ENCODE measurements at regions not wholly inside any gene's neighbourhood (a gene's known extent, or its start where the extent isn't known, plus 50 kb on each side); places are given as distances from the start of the nearest gene placed in this dataset.
"Not testable (repeated sequence)": the region's sequence is repeated elsewhere in the genome, so short reads cannot be mapped to it uniquely, and the experiment has no call there.

DNA sequence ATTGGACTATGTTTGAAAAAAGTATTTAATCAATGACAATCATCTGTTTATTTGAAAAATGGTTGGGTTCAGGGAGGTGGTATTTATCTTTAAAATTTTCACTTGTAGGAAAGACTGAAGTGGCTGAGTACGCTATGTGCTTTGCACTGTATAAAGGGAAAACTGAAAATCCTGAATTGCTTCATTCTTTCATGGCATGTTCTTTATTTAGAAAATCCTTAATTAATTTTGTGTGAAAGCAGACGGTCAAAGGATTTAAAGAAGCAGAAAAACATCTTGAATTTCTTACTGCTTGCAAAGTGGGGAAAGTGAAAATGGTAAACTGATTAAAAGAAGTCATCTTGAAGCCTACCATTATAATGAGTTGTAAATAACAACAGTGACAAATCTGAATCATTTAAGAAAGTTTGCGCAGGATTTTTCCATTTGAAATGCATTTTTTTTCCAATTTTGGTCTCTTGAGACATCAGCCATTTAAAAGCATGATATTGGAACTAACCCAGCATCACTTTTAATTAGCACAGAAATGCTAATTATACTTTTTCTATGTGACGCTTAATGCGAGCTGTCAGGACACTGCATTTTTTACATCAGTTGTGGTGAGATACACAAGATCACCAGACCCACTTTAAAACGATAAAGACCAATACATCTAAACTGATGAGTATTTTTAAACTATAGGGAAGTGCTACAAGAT, 169.0 kb downstream of the NEDD1 start:
- Histone ChIP-seq H3K9ac (no peak overlapping the region), H3K27ac (no peak overlapping the region)
- TF ChIP-seq Cebpa-rat (IDR thresholded peaks at IDR 0.05) = no peak

DNA sequence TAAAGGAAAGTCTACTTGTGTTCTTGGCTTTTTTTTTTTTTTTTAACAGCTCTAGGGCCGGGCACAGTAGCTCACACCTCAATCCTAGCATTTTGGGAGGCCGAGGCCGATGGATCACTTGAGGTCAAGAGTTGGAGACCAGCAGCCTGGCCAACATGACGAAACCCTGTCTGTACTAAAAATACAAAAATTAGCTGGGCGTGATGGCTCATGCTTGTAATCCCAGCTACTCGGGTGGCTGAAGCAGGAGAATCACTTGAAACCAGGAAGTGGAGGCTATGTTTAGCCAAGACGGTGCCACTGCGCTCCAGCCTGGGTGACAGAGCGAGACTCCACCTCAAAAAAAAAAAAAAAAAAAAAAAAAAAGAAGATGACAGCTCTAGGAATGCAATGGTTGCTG, 169.9 kb downstream of the NEDD1 start:
- not testable (repeated sequence) for H3K4me1 ChIP-seq; H3K4me2 ChIP-seq; H3K9me3 ChIP-seq (replicated peaks in 1 of 11); H3K36me3 ChIP-seq; H3K9ac ChIP-seq; H4K20me1 ChIP-seq; H3K4me3 ChIP-seq; H3K27ac ChIP-seq; H3K27me3 ChIP-seq

More for the DNA sequence above, 169.0 kb downstream of the NEDD1 start:
- Histone ChIP-seq H3K4me2 (no peak overlapping the region), H3K9me3 (replicated peaks in 1 of 11) (0 out of 22 replicates have a peak, but pooled peaks cover 0 to 5% (median 0%) of the 10 kb centered on the region in 11 experiments), H3K27me3 (no peaks in the 10 kb centered on the region), H3K4me1 (peaks cover 0 to 7% (median 0%) of the 10 kb centered on the region in 10 experiments; a peak in 2 of 20 replicates), H4K20me1 (no peaks in the 10 kb centered on the region), H3K4me3 (no peak overlapping the region), H3K36me3 (no peaks in the 10 kb centered on the region)

DNA sequence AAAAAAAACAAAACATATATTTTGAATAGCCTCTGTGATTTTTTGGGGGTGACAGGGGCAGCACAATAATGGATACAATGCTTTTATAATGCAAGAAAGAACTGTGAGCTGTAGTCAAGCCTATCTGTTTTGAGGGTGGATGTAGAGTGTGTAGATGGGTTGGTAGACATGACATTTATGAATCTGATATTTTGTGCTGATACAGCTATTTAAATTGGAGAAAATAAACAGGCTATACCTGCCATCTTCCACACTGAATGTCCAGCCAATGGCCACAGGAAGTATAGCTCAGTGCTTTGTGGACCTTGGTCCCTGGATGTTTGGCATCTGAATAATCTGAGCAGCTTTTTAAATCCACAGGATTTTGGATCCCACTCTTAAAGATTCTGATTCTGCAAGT, 175.0 kb downstream of the NEDD1 start:
- no peak for TF ChIP-seq Cebpa-rat (IDR thresholded peaks at IDR 0.05)
- Histone ChIP-seq H3K9ac (no peak overlapping the region), H3K4me3 (no peak overlapping the region), H3K36me3 (no peaks in the 10 kb centered on the region), H3K9me3 (replicated peaks in 1 of 11) (peaks cover 0 to 18% (median 8%) of the 10 kb centered on the region in 11 experiments; a peak in 11 of 22 replicates), H3K4me2 (no peak overlapping the region), H3K27ac (no peak overlapping the region), H3K4me1 (peaks cover 0 to 7% (median 0%) of the 10 kb centered on the region in 10 experiments; a peak in 1 of 20 replicates), H4K20me1 (no peaks in the 10 kb centered on the region), H3K27me3 (no peaks in the 10 kb centered on the region)

DNA sequence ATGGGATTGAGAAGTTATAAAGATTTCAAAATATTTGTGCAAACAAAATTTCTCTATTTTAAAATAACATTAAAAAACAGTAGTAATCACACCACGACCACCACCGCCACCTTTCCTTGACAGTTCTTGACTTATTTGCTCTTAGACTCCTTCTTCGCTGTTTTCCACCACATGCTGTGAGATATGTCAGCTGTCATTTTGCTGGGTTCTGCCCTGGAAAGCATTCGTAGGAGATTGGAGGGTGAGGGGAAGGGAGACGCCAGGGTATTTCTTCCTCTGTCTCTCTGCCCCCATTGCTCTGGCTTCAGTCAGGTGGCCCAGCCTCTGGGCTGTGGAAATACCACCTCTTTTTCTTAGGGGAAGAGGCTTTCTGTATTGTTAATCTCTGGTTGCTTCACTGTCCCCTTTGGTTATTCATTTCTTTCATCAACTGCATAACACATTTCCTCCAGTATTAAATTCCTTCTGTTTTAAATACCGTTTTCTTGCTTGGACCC, 186.2 kb downstream of the NEDD1 start:
- Histone ChIP-seq H3K36me3 (no peaks in the 10 kb centered on the region), H3K27me3 (no peaks in the 10 kb centered on the region), H3K4me2 (no peak overlapping the region), H3K9ac (no peak overlapping the region), H3K9me3 (replicated peaks in 1 of 11) (no peaks in the 10 kb centered on the region), H3K27ac (no peak overlapping the region), H3K4me3 (no peak overlapping the region), H4K20me1 (no peaks in the 10 kb centered on the region; a peak in 1 of 22 replicates), H3K4me1 (no peaks in the 10 kb centered on the region)
- no peak for TF ChIP-seq Cebpa-rat (IDR thresholded peaks at IDR 0.05)

DNA sequence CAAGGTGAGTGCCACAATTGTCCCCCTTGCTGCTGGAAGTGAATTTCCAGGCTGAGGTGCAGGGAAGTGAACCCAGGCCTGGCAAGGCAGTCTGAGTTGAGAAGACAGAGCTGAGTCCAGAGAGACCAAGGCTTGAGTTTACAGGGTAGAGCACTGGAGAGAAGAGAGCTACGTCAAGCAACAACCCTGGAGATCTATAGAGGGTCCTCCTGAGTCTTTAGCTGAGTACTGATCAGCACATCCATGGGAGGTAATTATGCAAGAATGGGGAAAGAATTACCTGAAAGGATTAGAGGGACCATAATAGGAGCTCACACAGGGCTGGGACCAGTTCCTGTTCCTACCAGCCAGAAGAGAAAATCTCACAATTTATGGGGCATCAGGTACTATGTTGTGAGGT, 190.7 kb downstream of the NEDD1 start:
- no peaks in the 10 kb centered on the region for H3K36me3 ChIP-seq
- no peaks in the 10 kb centered on the region; a peak in 1 of 22 replicates for H4K20me1 ChIP-seq
- H3K4me1 ChIP-seq = no peaks in the 10 kb centered on the region
- no peak for TF ChIP-seq Cebpa-rat (IDR thresholded peaks at IDR 0.05)
- no peaks in the 10 kb centered on the region for H3K27me3 ChIP-seq
- no peak overlapping the region for H3K9ac ChIP-seq
- H3K27ac ChIP-seq = no peak overlapping the region
- no peak overlapping the region for H3K4me2 ChIP-seq
- H3K9me3 ChIP-seq (replicated peaks in 1 of 11) = peaks cover 0 to 5% (median 0%) of the 10 kb centered on the region in 11 experiments; a peak in 6 of 22 replicates
- no peak overlapping the region for H3K4me3 ChIP-seq

DNA sequence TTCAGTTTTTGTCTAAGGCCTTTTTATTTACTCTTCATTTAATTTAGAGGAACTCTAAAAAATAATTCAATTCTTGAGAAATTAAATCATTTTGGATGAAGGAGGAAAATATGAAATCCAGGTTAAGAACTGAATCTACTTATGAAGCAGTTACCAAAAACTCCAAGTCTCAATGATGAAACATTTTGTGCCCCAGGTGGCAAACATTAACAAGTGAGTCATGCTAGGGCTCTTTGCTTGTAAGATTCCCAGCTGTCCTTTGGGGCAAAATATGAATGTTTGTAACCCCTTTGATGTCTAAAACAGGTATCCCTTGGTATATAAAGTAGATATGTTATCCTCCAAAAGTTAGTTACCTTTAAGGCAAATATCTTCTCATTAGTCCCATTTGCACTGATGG, 202.4 kb downstream of the NEDD1 start:
- no peak overlapping the region for H3K4me2 ChIP-seq
- no peak overlapping the region for H3K4me3 ChIP-seq

DNA sequence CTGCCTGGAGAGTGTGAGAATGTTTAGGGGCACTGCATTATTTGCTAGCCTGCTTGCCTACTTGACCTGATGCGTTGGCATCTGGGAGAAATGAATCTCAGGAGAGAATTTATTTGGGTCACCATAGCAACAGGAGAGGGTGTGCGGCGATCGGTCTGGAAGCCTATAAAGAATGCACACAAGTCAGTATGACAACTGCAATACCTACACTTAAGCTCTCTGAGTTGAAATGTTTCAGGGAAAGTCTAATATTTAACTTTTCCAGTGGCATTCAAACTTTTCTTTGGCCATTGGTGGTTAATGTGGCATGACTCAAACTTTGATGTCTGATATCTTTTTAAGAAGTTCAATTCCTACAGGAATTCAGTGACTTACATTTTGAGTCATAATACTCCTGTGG, 205.1 kb downstream of the NEDD1 start:
- Histone ChIP-seq H3K4me3 (no peak overlapping the region), H3K4me2 (no peak overlapping the region), H3K9me3 (replicated peaks in 1 of 11) (peaks cover 0 to 8% (median 3%) of the 10 kb centered on the region in 11 experiments; a peak in 2 of 22 replicates), H3K4me1 (no peaks in the 10 kb centered on the region), H4K20me1 (no peaks in the 10 kb centered on the region), H3K9ac (no peak overlapping the region), H3K27me3 (no peaks in the 10 kb centered on the region), H3K36me3 (no peaks in the 10 kb centered on the region), H3K27ac (no peak overlapping the region)
- TF ChIP-seq Cebpa-rat (IDR thresholded peaks at IDR 0.05) = no peak

More for the DNA sequence above, 202.4 kb downstream of the NEDD1 start:
- H3K9ac ChIP-seq = no peak overlapping the region
- H3K36me3 ChIP-seq = no peaks in the 10 kb centered on the region
- TF ChIP-seq Cebpa-rat (IDR thresholded peaks at IDR 0.05) = no peak
- no peak overlapping the region for H3K27ac ChIP-seq
- peaks cover 0 to 8% (median 4%) of the 10 kb centered on the region in 11 experiments; a peak in 7 of 22 replicates for H3K9me3 ChIP-seq (replicated peaks in 1 of 11)
- H3K27me3 ChIP-seq = no peaks in the 10 kb centered on the region
- no peaks in the 10 kb centered on the region for H4K20me1 ChIP-seq
- H3K4me1 ChIP-seq = no peaks in the 10 kb centered on the region

DNA sequence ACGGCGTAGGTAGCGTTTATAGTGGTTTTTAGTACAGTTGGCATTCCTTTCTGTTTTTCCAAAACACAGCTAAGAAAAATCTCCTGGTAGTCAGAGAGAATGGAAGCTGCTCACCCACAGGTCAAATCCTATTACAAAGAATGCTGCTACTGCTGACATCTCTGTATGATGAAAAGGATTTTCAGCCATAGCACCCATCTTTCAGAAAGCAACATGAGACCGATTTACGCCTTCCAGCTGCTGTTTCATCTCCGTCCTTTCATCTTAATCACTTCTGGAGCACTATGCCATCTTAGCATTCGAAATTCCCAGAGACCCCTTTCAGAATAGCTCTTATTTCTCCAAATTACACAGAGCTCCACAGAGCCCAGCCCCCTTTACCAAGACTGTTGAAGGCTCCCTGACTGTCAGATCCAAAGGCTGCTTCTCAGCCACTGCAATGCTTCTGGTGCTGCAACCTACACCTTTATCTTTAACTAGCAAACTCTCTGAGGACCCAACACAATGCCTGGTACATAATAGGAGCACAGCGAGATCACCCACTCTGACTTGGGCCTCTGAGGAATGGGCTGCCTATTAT, 211.8 kb downstream of the NEDD1 start:
- H3K9ac ChIP-seq = no peak overlapping the region
- no peak overlapping the region for H3K27ac ChIP-seq
- H3K4me2 ChIP-seq = no peak overlapping the region
- H3K4me3 ChIP-seq = no peak overlapping the region
- no peaks in the 10 kb centered on the region for H3K4me1 ChIP-seq
- peaks cover 0 to 2% (median under 1%) of the 10 kb centered on the region in 11 experiments; a peak in 2 of 22 replicates for H3K9me3 ChIP-seq (replicated peaks in 1 of 11)
- H4K20me1 ChIP-seq = no peaks in the 10 kb centered on the region
- H3K27me3 ChIP-seq = no peaks in the 10 kb centered on the region
- H3K36me3 ChIP-seq = no peaks in the 10 kb centered on the region
- no peak for TF ChIP-seq Cebpa-rat (IDR thresholded peaks at IDR 0.05)

DNA sequence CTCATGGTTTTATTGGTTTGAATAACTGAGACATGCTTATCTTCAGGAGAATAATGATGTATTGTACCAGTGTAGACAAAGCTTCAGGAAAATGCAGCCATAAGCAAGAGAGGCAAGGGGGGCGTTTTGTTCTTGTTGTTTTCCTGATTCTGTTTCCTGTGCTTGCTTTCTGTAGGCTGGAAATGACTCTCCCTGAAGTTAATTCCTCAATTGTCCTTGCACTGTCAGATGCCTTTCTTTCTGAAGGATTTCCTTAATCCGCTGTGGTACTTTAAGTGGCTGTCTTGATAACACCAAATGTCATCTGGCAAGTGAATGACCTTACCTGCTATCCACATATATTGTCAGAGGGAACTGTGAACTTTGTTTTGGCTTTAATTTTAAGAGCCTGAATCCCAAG, 220.0 kb downstream of the NEDD1 start:
- Histone ChIP-seq H3K36me3 (no peaks in the 10 kb centered on the region), H4K20me1 (no peaks in the 10 kb centered on the region), H3K27ac (no peak overlapping the region), H3K4me3 (no peak overlapping the region), H3K27me3 (no peaks in the 10 kb centered on the region), H3K9me3 (replicated peaks in 1 of 11) (no peaks in the 10 kb centered on the region), H3K9ac (no peak overlapping the region), H3K4me2 (no peak overlapping the region), H3K4me1 (no peaks in the 10 kb centered on the region)
- TF ChIP-seq Cebpa-rat (IDR thresholded peaks at IDR 0.05) = no peak

All from BLaER1 treated with 17β-estradiol and CSF1 and Interleukin-3, amounts not matched to agents 10 nM and 100 nM (cell line).